Anterior cingulate cortex (tissue), 58 donors: ENCODE measurements at regions not wholly inside any gene's neighbourhood (a gene's known extent, or its start where the extent isn't known, plus 50 kb on each side); places are given as distances from the start of the nearest gene placed in this dataset.

Experiments
- DNase-seq, 58 donors: peaks; one replicate each; lab custom pipeline; 2025; lab: John Stamatoyannopoulos, UW

GRCh38 chr14:32015166-32015565, 61.9 kb upstream of the ARHGAP5 start:
- DNase-seq, result no peak

- no peak for DNase-seq
Measured at GRCh38 chr14:32017587-32017986, 59.5 kb upstream of the ARHGAP5 start.

- no peak for DNase-seq
Measured at GRCh38 chr14:32018391-32019092, 58.6 kb upstream of the ARHGAP5 start.

GRCh38 chr14:32019276-32019675, 57.8 kb upstream of the ARHGAP5 start:
- peak in 11 of 58 donors; percentile 5 to 73 (median 18) for DNase-seq

- DNase-seq, result no peak
Measured at GRCh38 chr14:32020882-32021281, 56.2 kb upstream of the ARHGAP5 start.

GRCh38 chr14:32021341-32021740, 55.8 kb upstream of the ARHGAP5 start:
- no peak for DNase-seq

GRCh38 chr14:32022525-32022924, 54.6 kb upstream of the ARHGAP5 start:
- DNase-seq, result no peak

- DNase-seq, result no peak
Measured at GRCh38 chr14:32022938-32023466, 54.1 kb upstream of the ARHGAP5 start.

GRCh38 chr14:32023540-32023939, 53.6 kb upstream of the ARHGAP5 start:
- DNase-seq, result no peak

GRCh38 chr14:32027255-32027939, 49.7 kb upstream of the ARHGAP5 start:
- no peak for DNase-seq
